HepG2 (cell line): ENCODE measurements at regions not wholly inside any gene's neighbourhood (a gene's known extent, or its start where the extent isn't known, plus 50 kb on each side); places are given as distances from the start of the nearest gene placed in this dataset.

Experiments
- ASH2L ChIP-seq: fragments of 300-600, 200-600 bp; sonication (generic); IDR thresholded peaks from 2 replicates; pipeline ENCODE4 v1.7.0; 2017; ENCODE audit warnings: low read depth, mild to moderate bottlenecking, moderate library complexity, mixed read lengths, low read length; ENCODE audit not compliant: insufficient read length
- CHD2 ChIP-seq: IDR thresholded peaks from 2 replicates; pipeline ENCODE4 v1.6.1; 2011; ENCODE audit warnings: low read depth, low read length, improper control_type of control experiment
- FOXJ3 ChIP-seq: sonication (generic); formaldehyde crosslinking; IDR thresholded peaks from 2 replicates; pipeline ENCODE4 v1.4.0; 2020; ENCODE audit warnings: missing genetic modification reagents, mild to moderate bottlenecking, borderline replicate concordance
- HNRNPLL ChIP-seq: fragments of 200-400 bp; formaldehyde crosslinking; IDR thresholded peaks from 2 replicates; pipeline ENCODE4 v1.6.1; 2017; ENCODE audit warnings: mild to moderate bottlenecking, low read depth, low read length; ENCODE audit not compliant: poor library complexity, severe bottlenecking
- POLR2AphosphoS2 ChIP-seq: IDR thresholded peaks from 2 replicates; pipeline ENCODE4 v1.6.1; 2011; ENCODE audit warnings: low read depth, low read length, improper control_type of control experiment
- ZBTB8A ChIP-seq: sonication (generic); formaldehyde crosslinking; IDR thresholded peaks from 2 replicates; pipeline ENCODE4 v1.4.0; 2020; ENCODE audit warnings: mild to moderate bottlenecking, low read depth, missing genetic modification reagents, borderline replicate concordance
- TF ChIP-seq, protein P1 (sequence below): sonication (generic); formaldehyde crosslinking; IDR thresholded peaks from 2 replicates; pipeline ENCODE4 v1.8.1; 2022; ENCODE audit warnings: mild to moderate bottlenecking, missing genetic modification reagents
- TF ChIP-seq, protein P2 (sequence below): sonication (generic); formaldehyde crosslinking; conservative IDR thresholded peaks from 2 replicates; pipeline ENCODE4 v1.4.0; 2020; ENCODE audit warnings: missing genetic modification reagents
- TF ChIP-seq, protein P3 (sequence below): sonication (generic); formaldehyde crosslinking; IDR thresholded peaks from 2 replicates; pipeline ENCODE4 v1.5.0; 2020; ENCODE audit warnings: mild to moderate bottlenecking, missing genetic modification reagents, moderate library complexity

DNA sequence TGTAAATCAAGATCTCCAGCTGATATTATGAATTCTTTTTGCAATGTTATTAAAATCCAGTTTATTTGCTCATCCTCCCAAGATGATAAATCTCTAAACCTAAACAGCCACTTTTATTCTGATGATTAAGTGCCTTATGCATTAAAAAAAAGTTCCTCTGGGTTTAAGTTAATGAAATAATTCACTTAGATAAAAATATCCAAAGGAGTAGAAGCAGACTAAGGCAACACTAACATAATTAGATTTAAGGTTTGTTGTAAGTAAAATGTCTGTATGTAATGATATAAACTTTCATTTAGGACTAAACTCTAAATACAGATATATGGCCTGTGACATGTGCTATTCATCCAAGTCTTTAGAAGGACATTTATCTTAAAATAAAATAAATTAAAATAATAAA is 457.2 kb downstream of the TENT5A start:
- TF ChIP-seq FOXJ3 (CRISPR knock-in tag) (no peak), CHD2 (no peak), ASH2L (no peak), HNRNPLL (no peak), ZBTB8A (CRISPR knock-in tag) (no peak), POLR2AphosphoS2 (no peak)
- TF ChIP-seq, protein P1, sequence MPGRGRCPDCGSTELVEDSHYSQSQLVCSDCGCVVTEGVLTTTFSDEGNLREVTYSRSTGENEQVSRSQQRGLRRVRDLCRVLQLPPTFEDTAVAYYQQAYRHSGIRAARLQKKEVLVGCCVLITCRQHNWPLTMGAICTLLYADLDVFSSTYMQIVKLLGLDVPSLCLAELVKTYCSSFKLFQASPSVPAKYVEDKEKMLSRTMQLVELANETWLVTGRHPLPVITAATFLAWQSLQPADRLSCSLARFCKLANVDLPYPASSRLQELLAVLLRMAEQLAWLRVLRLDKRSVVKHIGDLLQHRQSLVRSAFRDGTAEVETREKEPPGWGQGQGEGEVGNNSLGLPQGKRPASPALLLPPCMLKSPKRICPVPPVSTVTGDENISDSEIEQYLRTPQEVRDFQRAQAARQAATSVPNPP, result no peak
- TF ChIP-seq, protein P2, sequence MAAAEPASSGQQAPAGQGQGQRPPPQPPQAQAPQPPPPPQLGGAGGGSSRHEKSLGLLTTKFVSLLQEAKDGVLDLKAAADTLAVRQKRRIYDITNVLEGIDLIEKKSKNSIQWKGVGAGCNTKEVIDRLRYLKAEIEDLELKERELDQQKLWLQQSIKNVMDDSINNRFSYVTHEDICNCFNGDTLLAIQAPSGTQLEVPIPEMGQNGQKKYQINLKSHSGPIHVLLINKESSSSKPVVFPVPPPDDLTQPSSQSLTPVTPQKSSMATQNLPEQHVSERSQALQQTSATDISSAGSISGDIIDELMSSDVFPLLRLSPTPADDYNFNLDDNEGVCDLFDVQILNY (CRISPR knock-in tag), result no peak
- TF ChIP-seq, protein P3, sequence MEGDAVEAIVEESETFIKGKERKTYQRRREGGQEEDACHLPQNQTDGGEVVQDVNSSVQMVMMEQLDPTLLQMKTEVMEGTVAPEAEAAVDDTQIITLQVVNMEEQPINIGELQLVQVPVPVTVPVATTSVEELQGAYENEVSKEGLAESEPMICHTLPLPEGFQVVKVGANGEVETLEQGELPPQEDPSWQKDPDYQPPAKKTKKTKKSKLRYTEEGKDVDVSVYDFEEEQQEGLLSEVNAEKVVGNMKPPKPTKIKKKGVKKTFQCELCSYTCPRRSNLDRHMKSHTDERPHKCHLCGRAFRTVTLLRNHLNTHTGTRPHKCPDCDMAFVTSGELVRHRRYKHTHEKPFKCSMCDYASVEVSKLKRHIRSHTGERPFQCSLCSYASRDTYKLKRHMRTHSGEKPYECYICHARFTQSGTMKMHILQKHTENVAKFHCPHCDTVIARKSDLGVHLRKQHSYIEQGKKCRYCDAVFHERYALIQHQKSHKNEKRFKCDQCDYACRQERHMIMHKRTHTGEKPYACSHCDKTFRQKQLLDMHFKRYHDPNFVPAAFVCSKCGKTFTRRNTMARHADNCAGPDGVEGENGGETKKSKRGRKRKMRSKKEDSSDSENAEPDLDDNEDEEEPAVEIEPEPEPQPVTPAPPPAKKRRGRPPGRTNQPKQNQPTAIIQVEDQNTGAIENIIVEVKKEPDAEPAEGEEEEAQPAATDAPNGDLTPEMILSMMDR (CRISPR knock-in tag), result no peak
